ENCODE measurements at regions not wholly inside any gene's neighbourhood (a gene's known extent, or its start where the extent isn't known, plus 50 kb on each side); places are given as distances from the start of the nearest gene placed in this dataset.

DNA sequence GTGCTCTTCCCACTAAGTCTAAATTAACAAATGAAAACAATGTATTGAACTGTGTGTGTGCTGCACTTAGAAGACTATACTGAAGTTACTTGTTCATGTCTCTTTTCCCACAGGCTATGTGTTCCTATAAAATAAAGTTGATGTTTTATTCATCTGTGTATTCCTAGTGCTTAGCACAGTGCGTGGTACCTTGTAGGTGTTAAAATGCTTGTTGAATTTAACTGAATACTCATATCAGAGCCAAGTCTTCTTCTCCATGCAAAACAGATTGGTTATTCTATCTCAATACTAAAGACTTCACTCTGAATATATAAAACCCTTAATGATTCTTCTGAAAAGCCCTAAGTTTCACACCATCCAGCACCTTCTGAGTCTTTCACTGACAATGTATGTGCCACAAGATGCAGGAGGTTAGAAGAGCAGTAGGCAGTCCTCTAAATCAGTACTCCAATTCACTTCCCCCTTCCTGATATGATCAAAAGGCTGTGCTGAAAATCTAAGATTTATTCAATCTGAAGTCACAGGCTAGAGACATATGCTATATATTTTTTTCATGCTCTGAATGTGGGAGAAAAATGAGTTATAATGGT is 231.7 kb upstream of the CCDC150 start:
- TF ChIP-seq, protein P1, sequence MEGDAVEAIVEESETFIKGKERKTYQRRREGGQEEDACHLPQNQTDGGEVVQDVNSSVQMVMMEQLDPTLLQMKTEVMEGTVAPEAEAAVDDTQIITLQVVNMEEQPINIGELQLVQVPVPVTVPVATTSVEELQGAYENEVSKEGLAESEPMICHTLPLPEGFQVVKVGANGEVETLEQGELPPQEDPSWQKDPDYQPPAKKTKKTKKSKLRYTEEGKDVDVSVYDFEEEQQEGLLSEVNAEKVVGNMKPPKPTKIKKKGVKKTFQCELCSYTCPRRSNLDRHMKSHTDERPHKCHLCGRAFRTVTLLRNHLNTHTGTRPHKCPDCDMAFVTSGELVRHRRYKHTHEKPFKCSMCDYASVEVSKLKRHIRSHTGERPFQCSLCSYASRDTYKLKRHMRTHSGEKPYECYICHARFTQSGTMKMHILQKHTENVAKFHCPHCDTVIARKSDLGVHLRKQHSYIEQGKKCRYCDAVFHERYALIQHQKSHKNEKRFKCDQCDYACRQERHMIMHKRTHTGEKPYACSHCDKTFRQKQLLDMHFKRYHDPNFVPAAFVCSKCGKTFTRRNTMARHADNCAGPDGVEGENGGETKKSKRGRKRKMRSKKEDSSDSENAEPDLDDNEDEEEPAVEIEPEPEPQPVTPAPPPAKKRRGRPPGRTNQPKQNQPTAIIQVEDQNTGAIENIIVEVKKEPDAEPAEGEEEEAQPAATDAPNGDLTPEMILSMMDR (IDR thresholded peaks at IDR 0.05; ENCODE audit: low read depth, low read length), result no peak
- DNase-seq (ENCODE audit: extremely low read depth, low read depth), result no peak

DNA sequence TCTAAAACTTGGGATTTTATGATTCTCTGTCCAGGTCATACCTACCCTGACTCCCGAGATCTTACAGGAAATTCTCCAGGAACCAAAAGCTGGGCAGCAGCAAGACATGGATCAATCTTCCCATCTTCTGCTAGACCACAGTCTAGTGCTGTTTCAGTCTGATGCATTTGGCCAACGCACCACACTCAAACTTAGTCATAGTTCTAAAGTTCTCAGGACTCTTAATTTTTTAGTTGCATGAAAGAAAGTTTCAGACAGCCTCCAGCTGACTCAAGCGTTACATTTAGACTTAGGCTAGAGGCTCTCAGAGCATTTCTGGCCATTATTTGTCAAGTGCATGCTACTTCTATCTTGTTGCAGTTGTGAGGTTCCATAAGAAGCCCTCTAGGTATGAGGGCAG is 230.1 kb upstream of the CCDC150 start:
- DNase-seq (ENCODE audit: extremely low read depth, low read depth), result no peak
- TF ChIP-seq, protein P1 (IDR thresholded peaks at IDR 0.05; ENCODE audit: low read depth, low read length), result no peak

GRCh38 chr2:196410008-196410407 is 229.5 kb upstream of the CCDC150 start:
- no peak for DNase-seq (ENCODE audit: extremely low read depth, low read depth)

DNA sequence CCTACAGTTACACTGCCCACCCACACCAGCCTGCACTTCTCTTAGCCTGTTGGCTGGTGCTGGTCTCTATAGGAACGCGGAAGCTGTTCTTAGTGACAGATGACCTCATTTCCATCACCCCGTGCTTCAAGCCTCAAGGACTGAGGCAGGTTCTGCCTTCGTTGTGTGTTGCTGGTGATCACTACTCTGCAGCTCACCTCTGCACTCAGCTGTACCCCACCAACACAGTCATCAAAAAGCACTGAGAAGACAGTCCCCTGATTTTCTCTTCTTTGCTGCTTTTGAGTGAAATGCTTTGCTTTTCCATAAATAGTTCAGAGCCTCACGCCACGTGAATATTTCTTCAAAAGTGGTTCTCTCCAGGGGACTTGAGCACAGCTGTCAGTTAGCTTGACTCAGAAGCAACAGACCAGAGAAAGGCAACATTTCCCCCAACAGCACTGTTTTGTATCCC is 225.7 kb upstream of the CCDC150 start:
- TF ChIP-seq, protein P1 (IDR thresholded peaks at IDR 0.05; ENCODE audit: low read depth, low read length), result no peak
- DNase-seq (ENCODE audit: extremely low read depth, low read depth), result no peak

More at GRCh38 chr2:196410008-196410407, 229.5 kb upstream of the CCDC150 start:
- TF ChIP-seq, protein P1 (IDR thresholded peaks at IDR 0.05; ENCODE audit: low read depth, low read length), result no peak

- no peak for DNase-seq (ENCODE audit: extremely low read depth, low read depth)
- TF ChIP-seq, protein P1 (IDR thresholded peaks at IDR 0.05; ENCODE audit: low read depth, low read length), result no peak
These were observed 224.1 kb upstream of the CCDC150 start for GRCh38 chr2:196415384-196415783.

DNA sequence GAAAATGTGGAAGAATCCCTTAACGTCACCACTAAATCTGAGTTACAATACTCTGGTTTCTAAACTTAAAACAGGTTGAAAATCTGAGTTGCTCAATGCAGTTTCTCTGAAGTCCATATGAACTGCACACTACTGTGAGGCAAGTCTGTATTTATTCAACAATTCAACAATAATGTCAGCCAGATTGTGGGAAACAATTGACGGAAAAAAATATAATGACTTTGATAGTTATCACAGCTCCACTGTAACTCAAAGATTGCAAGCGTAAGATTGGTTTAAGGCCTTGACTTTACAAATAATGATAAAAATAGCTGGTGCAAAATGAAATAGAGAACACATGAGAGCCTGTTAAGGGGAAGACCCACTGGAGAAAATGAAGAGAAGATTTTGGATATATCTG is 219.4 kb upstream of the CCDC150 start:
- DNase-seq (ENCODE audit: extremely low read depth, low read depth), result no peak
- TF ChIP-seq, protein P1 (IDR thresholded peaks at IDR 0.05; ENCODE audit: low read depth, low read length), result no peak

- TF ChIP-seq, protein P1 (IDR thresholded peaks at IDR 0.05; ENCODE audit: low read depth, low read length), result no peak
- no peak for DNase-seq (ENCODE audit: extremely low read depth, low read depth)
These were observed 217.6 kb upstream of the CCDC150 start for GRCh38 chr2:196421880-196422279.
